ENCODE measurements at regions not wholly inside any gene's neighbourhood (a gene's known extent, or its start where the extent isn't known, plus 50 kb on each side); places are given as distances from the start of the nearest gene placed in this dataset.

DNA sequence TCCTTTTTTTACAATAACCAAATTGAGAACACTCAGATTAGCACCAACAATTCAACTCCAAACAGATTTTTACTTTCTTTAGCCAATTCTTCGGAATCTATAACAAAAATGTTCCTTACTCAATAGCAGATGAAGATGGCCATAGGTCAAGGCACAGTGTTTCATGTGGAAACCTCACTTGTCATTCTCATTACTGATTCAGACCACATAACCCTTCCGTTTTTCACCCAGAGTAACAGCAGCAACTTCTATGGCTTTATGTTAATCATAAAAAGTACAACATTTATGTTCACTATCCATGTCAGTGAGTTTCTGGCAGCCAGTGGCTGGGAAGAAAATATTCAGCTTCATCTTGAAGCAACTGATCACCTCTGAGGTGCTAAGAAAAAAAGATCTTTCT lies 358.3 kb upstream of the TECRL start:
- no peak overlapping the region for H3K4me3 Mint-ChIP-seq
- H3K4me3 ChIP-seq (replicated peaks in 1 of 3; ENCODE audit: low read depth in 2 of 3, low read length in 3 of 3) = no peak overlapping the region
- no peak overlapping the region for H3K27ac ChIP-seq (ENCODE audit: low read depth in 1 of 2, low read length in 2 of 2)
- H3K4me2 ChIP-seq (replicated peaks; ENCODE audit: extremely low read depth, low read length, poor library complexity, severe bottlenecking) = no peak overlapping the region
- no peaks in the 10 kb centered on the region for H3K36me3 ChIP-seq (replicated peaks in 1 of 2; ENCODE audit: control insufficient read depth in 1 of 2, insufficient read depth in 2 of 2, low read length in 2 of 2)
- H3K79me2 ChIP-seq (ENCODE audit: insufficient read depth, low read length) = no peaks in the 10 kb centered on the region
- no peaks in the 10 kb centered on the region for H3K27me3 Mint-ChIP-seq (ENCODE audit: low read depth in 3 of 3)
- no peaks in the 10 kb centered on the region for H3K36me3 Mint-ChIP-seq
- no peaks in the 10 kb centered on the region for H3K4me1 Mint-ChIP-seq
- 44% methylated on average over 1 of the region's 2 CpGs for WGBS (ENCODE audit: insufficient coverage)
- intact Hi-C loops (cut with micrococcal nuclease) = no loop called here
- no peaks in the 10 kb centered on the region for H3K27me3 ChIP-seq (ENCODE audit: control insufficient read depth in 2 of 2, insufficient read depth in 2 of 2, low read length in 2 of 2)
- TF ChIP-seq, protein P1, sequence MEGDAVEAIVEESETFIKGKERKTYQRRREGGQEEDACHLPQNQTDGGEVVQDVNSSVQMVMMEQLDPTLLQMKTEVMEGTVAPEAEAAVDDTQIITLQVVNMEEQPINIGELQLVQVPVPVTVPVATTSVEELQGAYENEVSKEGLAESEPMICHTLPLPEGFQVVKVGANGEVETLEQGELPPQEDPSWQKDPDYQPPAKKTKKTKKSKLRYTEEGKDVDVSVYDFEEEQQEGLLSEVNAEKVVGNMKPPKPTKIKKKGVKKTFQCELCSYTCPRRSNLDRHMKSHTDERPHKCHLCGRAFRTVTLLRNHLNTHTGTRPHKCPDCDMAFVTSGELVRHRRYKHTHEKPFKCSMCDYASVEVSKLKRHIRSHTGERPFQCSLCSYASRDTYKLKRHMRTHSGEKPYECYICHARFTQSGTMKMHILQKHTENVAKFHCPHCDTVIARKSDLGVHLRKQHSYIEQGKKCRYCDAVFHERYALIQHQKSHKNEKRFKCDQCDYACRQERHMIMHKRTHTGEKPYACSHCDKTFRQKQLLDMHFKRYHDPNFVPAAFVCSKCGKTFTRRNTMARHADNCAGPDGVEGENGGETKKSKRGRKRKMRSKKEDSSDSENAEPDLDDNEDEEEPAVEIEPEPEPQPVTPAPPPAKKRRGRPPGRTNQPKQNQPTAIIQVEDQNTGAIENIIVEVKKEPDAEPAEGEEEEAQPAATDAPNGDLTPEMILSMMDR (IDR thresholded peaks at IDR 0.05) = no peak
- H3K9me3 ChIP-seq (replicated peaks in 1 of 2; ENCODE audit: control insufficient read depth in 1 of 2, insufficient read depth in 1 of 2, low read length in 2 of 2) = no peaks in the 10 kb centered on the region
- no peaks in the 10 kb centered on the region for H4K20me1 ChIP-seq (ENCODE audit: insufficient read depth, low read length)
- no peaks in the 10 kb centered on the region for H3K4me1 ChIP-seq (ENCODE audit: control insufficient read depth in 1 of 2, insufficient read depth in 2 of 2, low read length in 2 of 2)
- H2AFZ ChIP-seq (ENCODE audit: insufficient read depth, low read depth, low read length, poor library complexity, severe bottlenecking) = no peak overlapping the region
- no peak overlapping the region for H3K9ac ChIP-seq (ENCODE audit: insufficient read depth, low read length, poor library complexity, severe bottlenecking)
- DNase-seq = no peak
- H3K27ac Mint-ChIP-seq = no peak overlapping the region
- H3K9me3 Mint-ChIP-seq = no peaks in the 10 kb centered on the region

DNA sequence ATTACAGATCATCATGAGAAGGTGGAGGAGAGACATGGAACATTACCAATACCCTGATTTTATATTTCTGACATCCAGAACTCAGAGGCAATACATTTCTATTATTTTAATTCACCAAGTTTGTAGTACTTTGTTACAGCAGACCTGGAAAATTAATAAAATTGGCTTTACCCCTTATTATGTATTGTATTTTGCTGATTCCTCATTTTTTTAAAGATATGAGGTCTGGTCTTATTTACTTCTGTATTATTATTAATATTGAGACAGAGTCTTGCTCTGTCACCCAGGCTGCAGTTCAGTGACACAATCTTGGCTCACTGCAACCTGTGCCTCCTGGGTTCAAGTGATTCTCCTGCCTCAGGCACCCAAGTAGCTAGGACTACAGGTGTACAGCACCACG lies 357.3 kb upstream of the TECRL start:
- TF ChIP-seq, protein P1 (IDR thresholded peaks at IDR 0.05) = no peak
- no peaks in the 10 kb centered on the region for H3K9me3 ChIP-seq (replicated peaks in 1 of 2; ENCODE audit: control insufficient read depth in 1 of 2, insufficient read depth in 1 of 2, low read length in 2 of 2)
- H3K27me3 ChIP-seq (ENCODE audit: control insufficient read depth in 2 of 2, insufficient read depth in 2 of 2, low read length in 2 of 2) = no peaks in the 10 kb centered on the region
- no peak for DNase-seq
- H3K36me3 Mint-ChIP-seq = no peaks in the 10 kb centered on the region
- H3K27ac Mint-ChIP-seq = no peak overlapping the region
- H3K4me2 ChIP-seq (replicated peaks; ENCODE audit: extremely low read depth, low read length, poor library complexity, severe bottlenecking) = no peak overlapping the region
- no peak overlapping the region for H2AFZ ChIP-seq (ENCODE audit: insufficient read depth, low read depth, low read length, poor library complexity, severe bottlenecking)
- no peaks in the 10 kb centered on the region for H3K4me1 ChIP-seq (ENCODE audit: control insufficient read depth in 1 of 2, insufficient read depth in 2 of 2, low read length in 2 of 2)
- H3K27ac ChIP-seq (ENCODE audit: low read depth in 1 of 2, low read length in 2 of 2) = no peak overlapping the region
- intact Hi-C loops (cut with micrococcal nuclease) = no loop called here
- H3K27me3 Mint-ChIP-seq (ENCODE audit: low read depth in 3 of 3) = no peaks in the 10 kb centered on the region
- no peak overlapping the region for H3K4me3 ChIP-seq (replicated peaks in 1 of 3; ENCODE audit: low read depth in 2 of 3, low read length in 3 of 3)
- no peaks in the 10 kb centered on the region for H4K20me1 ChIP-seq (ENCODE audit: insufficient read depth, low read length)
- no peaks in the 10 kb centered on the region for H3K79me2 ChIP-seq (ENCODE audit: insufficient read depth, low read length)
- WGBS (ENCODE audit: insufficient coverage) = 89% methylated on average over 1 of the region's 1 CpG
- H3K9ac ChIP-seq (ENCODE audit: insufficient read depth, low read length, poor library complexity, severe bottlenecking) = no peak overlapping the region
- H3K36me3 ChIP-seq (replicated peaks in 1 of 2; ENCODE audit: control insufficient read depth in 1 of 2, insufficient read depth in 2 of 2, low read length in 2 of 2) = no peaks in the 10 kb centered on the region
- no peaks in the 10 kb centered on the region for H3K4me1 Mint-ChIP-seq
- H3K9me3 Mint-ChIP-seq = no peaks in the 10 kb centered on the region
- H3K4me3 Mint-ChIP-seq = no peak overlapping the region

Measured in CD14-positive monocyte (primary cell).